ENCODE measurements at regions not wholly inside any gene's neighbourhood (a gene's known extent, or its start where the extent isn't known, plus 50 kb on each side); places are given as distances from the start of the nearest gene placed in this dataset.

DNA sequence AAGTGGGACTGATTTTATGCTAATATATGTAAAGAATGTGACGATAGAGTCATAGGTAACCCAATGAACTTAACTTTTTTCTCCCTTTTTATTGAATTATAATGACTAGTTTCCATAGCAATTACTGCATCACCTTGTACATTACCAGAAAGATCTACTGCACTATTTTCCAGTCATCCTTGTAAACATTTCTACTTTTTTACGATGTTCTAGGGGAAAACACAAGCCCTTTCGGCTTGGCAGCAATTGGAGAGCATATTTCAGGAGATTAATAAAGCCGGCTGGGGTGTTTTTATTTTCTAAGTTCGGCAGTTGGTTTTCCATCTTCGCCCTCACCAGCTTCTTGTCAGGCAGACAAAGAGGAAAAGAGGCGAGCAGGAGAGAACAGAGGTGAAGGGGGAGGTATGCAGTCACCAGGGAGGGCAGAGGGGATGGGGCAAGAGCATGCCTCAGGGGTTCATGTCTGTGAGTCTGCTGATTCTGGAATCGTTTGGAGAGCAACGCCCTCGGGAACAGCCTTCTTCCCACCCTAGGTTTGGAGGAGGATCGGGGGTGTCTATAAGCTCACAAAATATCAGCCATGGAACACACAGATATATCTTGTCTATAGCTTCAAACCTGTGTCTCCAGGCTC, 476.4 kb downstream of the MIAT start:
- CTCF ChIA-PET (ENCODE audit: partially characterized antibody), result no interaction called here

GRCh38 chr22:27134315-27134701, 476.9 kb downstream of the MIAT start:
- Histone ChIP-seq H3K4me1 (ENCODE audit: insufficient read depth, low read length) (no peaks in the 10 kb centered on the region), H3K27ac (ENCODE audit: low read depth, low read length) (no peak overlapping the region), H3K27me3 (ENCODE audit: insufficient read depth, low read length) (no peaks in the 10 kb centered on the region), H3K36me3 (ENCODE audit: insufficient read depth, low read length) (no peaks in the 10 kb centered on the region), H3K4me3 (ENCODE audit: low read length in 2 of 2) (no peak overlapping the region), H3K9me3 (ENCODE audit: control insufficient read depth in 1 of 2, low read length in 2 of 2) (no peaks in the 10 kb centered on the region)
- no peak overlapping the region for H3K4me3 Mint-ChIP-seq
- ChIA-PET CTCF (ENCODE audit: partially characterized antibody) (no interaction called here), POLR2A (ENCODE audit: partially characterized antibody) (no interaction called here)
- intact Hi-C loops (cut with micrococcal nuclease), result no loop called here
- H3K27me3 Mint-ChIP-seq, result peaks cover 5 to 13% of the 10 kb centered on the region in 2 donors
- no peaks in the 10 kb centered on the region for H3K4me1 Mint-ChIP-seq
- no peaks in the 10 kb centered on the region for H3K36me3 Mint-ChIP-seq
- DNase-seq, result no peak
- H3K27ac Mint-ChIP-seq, result no peak overlapping the region
- H3K9me3 Mint-ChIP-seq, result peaks cover 0 to 9% (median under 1%) of the 10 kb centered on the region in 8 donors

More for the DNA sequence above, 476.4 kb downstream of the MIAT start:
- no peaks in the 10 kb centered on the region for H3K36me3 Mint-ChIP-seq
- H3K27ac Mint-ChIP-seq, result no peak overlapping the region
- H3K9me3 Mint-ChIP-seq, result peaks cover 0 to 9% (median under 1%) of the 10 kb centered on the region in 8 donors
- POLR2A ChIA-PET (ENCODE audit: partially characterized antibody), result no interaction called here
- Histone ChIP-seq H3K36me3 (ENCODE audit: insufficient read depth, low read length) (no peaks in the 10 kb centered on the region), H3K27me3 (ENCODE audit: insufficient read depth, low read length) (no peaks in the 10 kb centered on the region), H3K4me1 (ENCODE audit: insufficient read depth, low read length) (no peaks in the 10 kb centered on the region), H3K9me3 (ENCODE audit: control insufficient read depth in 1 of 2, low read length in 2 of 2) (no peaks in the 10 kb centered on the region), H3K4me3 (ENCODE audit: low read length in 2 of 2) (no peak overlapping the region), H3K27ac (ENCODE audit: low read depth, low read length) (no peak overlapping the region)
- no peak overlapping the region for H3K4me3 Mint-ChIP-seq
- H3K27me3 Mint-ChIP-seq, result peaks cover 8 to 13% of the 10 kb centered on the region in 2 donors
- intact Hi-C loops (cut with micrococcal nuclease), result no loop called here
- DNase-seq, result no peak
- H3K4me1 Mint-ChIP-seq, result no peaks in the 10 kb centered on the region

GRCh38 chr22:27135031-27135981, 477.9 kb downstream of the MIAT start:
- H3K4me1 Mint-ChIP-seq, result no peaks in the 10 kb centered on the region
- no peaks in the 10 kb centered on the region for H3K9me3 ChIP-seq (ENCODE audit: control insufficient read depth in 1 of 2, low read length in 2 of 2)
- H3K36me3 Mint-ChIP-seq, result no peaks in the 10 kb centered on the region
- no peak overlapping the region for H3K4me3 Mint-ChIP-seq
- H3K36me3 ChIP-seq (ENCODE audit: insufficient read depth, low read length), result no peaks in the 10 kb centered on the region
- H3K4me3 ChIP-seq (ENCODE audit: low read length in 2 of 2), result no peak overlapping the region
- intact Hi-C loops (cut with micrococcal nuclease), result no loop called here
- DNase-seq, result no peak
- H3K27me3 Mint-ChIP-seq, result peaks cover 5 to 13% of the 10 kb centered on the region in 2 donors
- ChIA-PET POLR2A (ENCODE audit: partially characterized antibody) (no interaction called here), CTCF (ENCODE audit: partially characterized antibody) (no interaction called here)
- H3K27ac Mint-ChIP-seq, result no peak overlapping the region
- H3K27me3 ChIP-seq (ENCODE audit: insufficient read depth, low read length), result no peaks in the 10 kb centered on the region
- H3K9me3 Mint-ChIP-seq, result peaks cover 0 to 9% (median under 1%) of the 10 kb centered on the region in 8 donors
- H3K27ac ChIP-seq (ENCODE audit: low read depth, low read length), result no peak overlapping the region
- no peaks in the 10 kb centered on the region for H3K4me1 ChIP-seq (ENCODE audit: insufficient read depth, low read length)

DNA sequence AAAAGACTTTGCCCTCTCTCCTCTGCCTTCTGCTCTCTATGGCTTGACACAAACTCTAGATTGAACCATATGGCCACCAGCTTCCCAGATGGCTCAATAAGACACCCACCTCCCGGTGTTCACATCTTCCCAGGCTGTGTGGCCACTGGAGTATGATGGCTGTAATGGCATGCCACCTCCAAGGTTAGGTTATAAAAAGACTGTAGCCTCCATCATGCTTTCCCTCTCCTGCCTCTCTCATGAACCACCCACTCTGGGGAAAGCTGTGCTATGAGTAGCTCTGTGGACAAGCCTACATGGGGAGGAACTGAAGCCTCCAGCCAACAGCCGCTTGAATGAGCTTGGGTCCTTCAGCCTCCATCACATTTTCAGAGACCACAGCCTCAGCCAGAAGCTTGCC, 479.2 kb downstream of the MIAT start:
- no peak overlapping the region for H3K27ac ChIP-seq (ENCODE audit: low read depth, low read length)

DNA sequence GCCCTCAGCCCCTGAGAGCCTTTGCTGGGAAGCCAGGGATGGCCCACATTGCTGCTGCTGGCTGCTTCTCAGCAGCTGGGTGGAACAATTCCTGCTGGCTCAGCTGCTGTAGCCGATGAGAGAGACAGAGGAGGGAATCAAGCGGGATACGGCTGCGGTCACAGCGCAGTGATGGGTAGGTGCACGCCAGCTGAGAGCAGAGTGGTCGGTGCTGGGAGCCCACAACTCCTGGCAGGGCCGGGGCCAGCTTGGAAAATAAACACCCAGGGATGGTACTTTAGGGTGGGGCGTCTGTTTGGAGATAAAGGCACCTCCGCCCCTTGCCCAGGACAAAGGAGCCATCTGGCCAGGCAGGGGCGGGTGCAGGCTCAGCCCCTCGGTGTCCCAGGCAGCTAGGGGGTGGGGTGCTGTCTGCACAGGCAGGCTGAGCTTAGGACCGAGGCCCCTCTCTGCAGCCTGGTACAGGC, 480.5 kb downstream of the MIAT start:
- H3K4me3 ChIP-seq (ENCODE audit: low read length in 2 of 2), result no peak overlapping the region
- H3K27ac ChIP-seq (ENCODE audit: low read depth, low read length), result no peak overlapping the region
- Mint-ChIP-seq H3K36me3 (no peaks in the 10 kb centered on the region), H3K4me1 (no peaks in the 10 kb centered on the region), H3K27me3 (peaks cover 5 to 8% of the 10 kb centered on the region in 2 donors), H3K27ac (no peak overlapping the region), H3K4me3 (no peak overlapping the region), H3K9me3 (peaks cover 0 to 9% (median under 1%) of the 10 kb centered on the region in 8 donors)
- no peaks in the 10 kb centered on the region for H3K9me3 ChIP-seq (ENCODE audit: control insufficient read depth in 1 of 2, low read length in 2 of 2)
- ChIA-PET POLR2A (ENCODE audit: partially characterized antibody) (no interaction called here), CTCF (ENCODE audit: partially characterized antibody) (no interaction called here)
- intact Hi-C loops (cut with micrococcal nuclease), result no loop called here
- H3K4me1 ChIP-seq (ENCODE audit: insufficient read depth, low read length), result no peaks in the 10 kb centered on the region
- H3K36me3 ChIP-seq (ENCODE audit: insufficient read depth, low read length), result no peaks in the 10 kb centered on the region
- DNase-seq, result no peak
- no peaks in the 10 kb centered on the region for H3K27me3 ChIP-seq (ENCODE audit: insufficient read depth, low read length)

More for the DNA sequence above, 479.2 kb downstream of the MIAT start:
- H3K27ac Mint-ChIP-seq, result no peak overlapping the region
- Histone ChIP-seq H3K27me3 (ENCODE audit: insufficient read depth, low read length) (no peaks in the 10 kb centered on the region), H3K4me3 (ENCODE audit: low read length in 2 of 2) (no peak overlapping the region), H3K9me3 (ENCODE audit: control insufficient read depth in 1 of 2, low read length in 2 of 2) (no peaks in the 10 kb centered on the region), H3K36me3 (ENCODE audit: insufficient read depth, low read length) (no peaks in the 10 kb centered on the region), H3K4me1 (ENCODE audit: insufficient read depth, low read length) (no peaks in the 10 kb centered on the region)
- intact Hi-C loops (cut with micrococcal nuclease), result no loop called here
- no peak overlapping the region for H3K4me3 Mint-ChIP-seq
- H3K36me3 Mint-ChIP-seq, result no peaks in the 10 kb centered on the region
- DNase-seq, result no peak
- no peaks in the 10 kb centered on the region for H3K4me1 Mint-ChIP-seq
- POLR2A ChIA-PET (ENCODE audit: partially characterized antibody), result no interaction called here
- CTCF ChIA-PET (ENCODE audit: partially characterized antibody), result no interaction called here
- peaks cover 5 to 11% of the 10 kb centered on the region in 2 donors for H3K27me3 Mint-ChIP-seq
- peaks cover 0 to 9% (median 0%) of the 10 kb centered on the region in 8 donors for H3K9me3 Mint-ChIP-seq

- Histone ChIP-seq H3K9me3 (ENCODE audit: control insufficient read depth in 1 of 2, low read length in 2 of 2) (no peaks in the 10 kb centered on the region), H3K4me3 (ENCODE audit: low read length in 2 of 2) (no peak overlapping the region), H3K27me3 (ENCODE audit: insufficient read depth, low read length) (no peaks in the 10 kb centered on the region), H3K27ac (ENCODE audit: low read depth, low read length) (no peak overlapping the region), H3K4me1 (ENCODE audit: insufficient read depth, low read length) (no peaks in the 10 kb centered on the region), H3K36me3 (ENCODE audit: insufficient read depth, low read length) (no peaks in the 10 kb centered on the region)
- intact Hi-C loops (cut with micrococcal nuclease), result no loop called here
- DNase-seq, result no peak
- Mint-ChIP-seq H3K4me3 (no peak overlapping the region), H3K27ac (no peak overlapping the region), H3K27me3 (peaks cover 8 to 10% of the 10 kb centered on the region in 2 donors), H3K9me3 (peaks cover 0 to 9% (median under 1%) of the 10 kb centered on the region in 8 donors), H3K4me1 (no peaks in the 10 kb centered on the region), H3K36me3 (no peaks in the 10 kb centered on the region)
- POLR2A ChIA-PET (ENCODE audit: partially characterized antibody), result no interaction called here
- CTCF ChIA-PET (ENCODE audit: partially characterized antibody), result no interaction called here
Observed at GRCh38 chr22:27138471-27138870, 481.1 kb downstream of the MIAT start.

DNA sequence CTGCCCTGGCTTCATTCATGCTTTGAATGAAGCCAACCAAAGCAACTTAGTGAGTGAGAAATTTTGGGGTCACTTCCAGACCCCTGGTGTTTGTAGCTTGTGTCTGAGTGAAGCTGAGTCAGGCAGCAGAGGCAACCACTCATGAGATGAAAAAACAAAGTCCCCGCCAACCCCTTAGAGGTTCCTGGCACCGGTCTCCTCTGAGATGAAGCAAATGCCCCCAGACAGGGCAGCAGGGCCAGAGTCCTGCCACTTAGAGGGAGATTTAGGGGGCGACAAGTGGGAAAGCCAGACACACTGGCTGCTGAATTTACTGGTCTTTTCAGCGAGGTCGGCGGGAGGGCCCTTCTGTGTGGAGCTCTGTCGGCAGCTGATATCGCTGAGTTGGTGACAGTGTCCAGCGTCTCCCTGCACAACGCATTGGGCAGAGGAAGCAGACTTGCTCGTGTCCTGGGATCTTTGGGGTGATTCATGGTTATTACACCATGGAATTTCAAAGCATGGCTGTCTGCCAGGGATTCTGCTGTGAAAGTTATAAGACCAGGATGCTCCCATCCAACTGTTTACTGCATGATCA, 482.6 kb downstream of the MIAT start:
- peaks cover 7 to 9% of the 10 kb centered on the region in 2 donors for H3K27me3 Mint-ChIP-seq
- no peak overlapping the region for H3K4me3 Mint-ChIP-seq
- Histone ChIP-seq H3K4me1 (ENCODE audit: insufficient read depth, low read length) (no peaks in the 10 kb centered on the region), H3K27ac (ENCODE audit: low read depth, low read length) (no peak overlapping the region), H3K4me3 (ENCODE audit: low read length in 2 of 2) (no peak overlapping the region), H3K9me3 (ENCODE audit: control insufficient read depth in 1 of 2, low read length in 2 of 2) (no peaks in the 10 kb centered on the region), H3K27me3 (ENCODE audit: insufficient read depth, low read length) (no peaks in the 10 kb centered on the region), H3K36me3 (ENCODE audit: insufficient read depth, low read length) (no peaks in the 10 kb centered on the region)
- ChIA-PET CTCF (ENCODE audit: partially characterized antibody) (no interaction called here), POLR2A (ENCODE audit: partially characterized antibody) (no interaction called here)
- H3K27ac Mint-ChIP-seq, result no peak overlapping the region
- H3K9me3 Mint-ChIP-seq, result peaks cover 0 to 9% (median under 1%) of the 10 kb centered on the region in 8 donors
- no peak for DNase-seq
- H3K4me1 Mint-ChIP-seq, result no peaks in the 10 kb centered on the region
- H3K36me3 Mint-ChIP-seq, result no peaks in the 10 kb centered on the region
- intact Hi-C loops (cut with micrococcal nuclease), result no loop called here

Data from CD4-positive, alpha-beta memory T cell (primary cell).